ENCODE measurements at regions not wholly inside any gene's neighbourhood (a gene's known extent, or its start where the extent isn't known, plus 50 kb on each side); places are given as distances from the start of the nearest gene placed in this dataset.

- TF ChIP-seq POLR2A (IDR thresholded peaks at IDR 0.05): no peak
- no peak for TF ChIP-seq CTCF (IDR thresholded peaks at IDR 0.05)
Measured at GRCh38 chr6:145457556-145457955, 277.8 kb downstream of the EPM2A start.
